Activated gamma-delta T cell (primary cell): ENCODE measurements at regions not wholly inside any gene's neighbourhood (a gene's known extent, or its start where the extent isn't known, plus 50 kb on each side); places are given as distances from the start of the nearest gene placed in this dataset.

ENCODE experiments used
- DNase-seq: peaks from one replicate; lab custom pipeline; 2025; lab: John Stamatoyannopoulos, UW

DNA sequence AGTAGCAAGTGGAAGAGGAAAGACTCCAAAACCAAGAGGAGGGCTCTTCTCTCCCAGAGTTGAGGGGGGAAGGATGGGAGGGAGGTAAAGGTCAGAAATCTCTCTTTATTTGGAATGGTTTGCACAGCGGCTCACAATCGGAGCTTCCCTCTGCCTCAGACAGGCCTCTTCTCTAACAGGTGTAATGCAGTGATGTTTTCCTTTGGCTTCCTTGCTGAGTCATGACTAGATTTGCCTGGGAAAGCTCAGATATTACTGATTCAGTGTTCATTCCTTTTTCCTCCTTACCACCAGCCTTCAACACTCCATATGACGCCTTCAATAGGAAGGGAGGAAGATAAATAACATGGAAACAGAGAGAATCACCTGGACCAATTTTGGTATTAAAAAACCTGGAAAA, 136.6 kb downstream of the RNF152 start:
- DNase-seq: no peak

DNA sequence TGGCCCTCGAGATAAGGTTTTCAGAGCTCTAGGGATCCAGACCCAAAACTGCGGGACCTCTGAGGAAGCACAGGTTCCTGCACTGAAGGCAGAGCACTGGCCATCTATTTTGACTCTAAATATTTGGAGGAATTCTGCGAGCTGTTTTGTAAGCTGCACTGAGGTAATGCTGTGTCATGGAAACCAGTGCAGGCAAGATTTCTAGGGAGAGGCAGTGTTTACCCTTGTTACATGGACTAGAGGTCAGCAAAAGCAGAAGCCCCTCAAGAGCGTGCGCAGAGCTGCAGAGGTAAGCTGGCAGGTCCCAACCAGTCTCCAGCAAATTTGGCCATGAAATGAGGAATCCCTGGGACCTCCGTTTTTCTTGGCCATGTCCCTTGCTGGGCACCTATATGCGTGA, 137.3 kb downstream of the RNF152 start:
- no peak for DNase-seq

DNA sequence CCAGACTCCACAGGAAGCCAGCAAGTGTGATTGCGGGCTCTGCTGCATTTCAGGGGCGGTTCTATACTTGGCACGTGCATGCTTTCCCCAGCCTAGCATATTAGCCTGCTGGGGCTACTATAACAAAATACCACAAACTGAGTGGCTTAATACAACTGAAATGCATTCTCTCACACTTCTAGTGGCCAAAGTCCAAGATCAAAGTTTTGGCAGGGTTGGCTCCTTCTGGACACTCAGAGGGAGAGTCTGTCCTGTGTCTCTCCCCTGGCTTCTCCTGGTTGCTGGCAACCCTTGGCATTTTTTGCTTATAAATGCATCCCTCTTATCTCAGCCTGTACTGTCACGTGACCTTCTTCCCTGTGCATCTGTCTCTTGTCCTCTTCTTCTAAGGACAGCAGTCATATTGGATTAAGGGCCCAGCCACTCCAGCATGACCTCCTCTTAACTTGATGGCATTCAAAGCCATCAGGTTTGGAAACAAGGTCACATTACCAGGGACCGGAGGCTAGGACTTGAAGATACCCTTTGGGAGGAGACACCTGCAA, 138.7 kb downstream of the RNF152 start:
- DNase-seq: no peak

DNA sequence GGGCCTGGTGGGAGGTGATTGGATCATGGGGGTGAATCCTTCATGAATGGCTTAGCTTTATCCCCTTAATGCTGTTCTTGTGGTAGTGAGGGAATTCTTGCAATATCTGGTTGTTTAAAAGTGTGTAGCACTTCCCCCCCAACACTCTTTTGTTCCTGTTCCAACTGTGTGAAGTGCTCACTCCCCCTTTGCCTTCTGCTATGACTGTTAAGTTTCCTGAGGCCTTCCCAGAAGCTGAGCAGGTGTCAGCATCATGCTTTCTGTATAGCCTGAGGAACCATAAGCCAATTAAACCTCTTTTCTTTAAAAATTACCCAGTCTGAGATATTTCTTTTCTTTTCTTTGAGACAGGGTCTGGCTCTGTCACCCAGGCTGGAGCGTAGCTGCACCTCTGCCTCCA, 139.4 kb downstream of the RNF152 start:
- no peak for DNase-seq

DNA sequence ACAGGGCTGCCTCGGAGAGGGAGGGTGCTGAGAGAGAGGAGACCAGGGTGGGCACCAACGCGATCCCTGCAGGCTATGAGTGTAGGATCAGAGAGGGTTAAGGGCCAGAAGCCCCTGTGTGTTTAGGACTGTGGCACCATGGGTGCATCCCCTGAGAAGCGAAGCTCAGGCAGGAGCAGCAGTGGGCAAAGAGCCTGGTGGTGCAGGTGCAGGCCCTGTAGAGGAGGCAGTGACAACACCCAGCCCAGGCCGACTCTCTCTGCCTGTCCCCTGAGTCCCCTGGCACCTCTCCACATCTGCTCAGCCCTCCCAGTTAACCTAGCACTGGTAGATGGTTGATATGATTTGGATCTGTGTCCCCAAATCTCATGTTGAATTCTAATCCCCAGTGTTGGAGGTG, 139.8 kb downstream of the RNF152 start:
- DNase-seq: no peak

DNA sequence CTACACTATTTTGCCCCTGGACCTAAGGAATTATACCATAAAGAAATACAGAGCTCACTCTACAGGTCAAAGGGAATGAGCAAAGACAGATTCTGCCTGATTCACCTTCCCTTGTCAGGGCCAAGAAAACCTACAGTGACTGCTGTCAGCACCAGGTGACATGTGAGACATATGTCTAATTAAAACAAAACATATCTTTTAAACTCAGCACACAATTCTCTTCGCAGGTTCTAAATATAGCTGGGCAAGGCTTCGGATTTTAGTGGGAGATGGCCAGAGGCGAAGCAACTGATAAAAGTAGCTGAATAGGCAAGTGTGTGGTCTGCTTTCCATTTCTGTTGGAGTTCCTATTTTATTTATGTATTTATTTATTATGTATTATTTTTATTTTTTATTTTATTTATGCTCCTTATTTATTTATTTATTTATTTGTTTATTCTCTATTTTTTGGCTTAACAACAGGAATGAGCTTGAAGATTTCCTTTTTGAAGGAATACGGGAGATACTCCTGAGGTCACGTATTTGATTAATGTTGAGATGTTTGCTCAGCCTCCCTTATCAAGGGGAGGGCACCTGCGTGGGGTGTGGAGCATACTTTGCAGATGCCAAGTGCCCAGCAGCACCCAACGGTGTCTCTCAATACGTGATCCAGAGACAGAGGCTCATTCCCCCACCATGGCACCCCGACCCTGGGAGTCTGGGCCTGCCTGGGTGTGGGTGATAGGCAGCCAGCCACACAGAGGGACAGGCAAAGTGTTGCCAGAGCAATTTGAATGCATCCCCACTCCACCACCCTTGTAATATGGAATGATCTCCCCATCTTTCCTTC, 141.8 kb downstream of the RNF152 start:
- DNase-seq: no peak

DNA sequence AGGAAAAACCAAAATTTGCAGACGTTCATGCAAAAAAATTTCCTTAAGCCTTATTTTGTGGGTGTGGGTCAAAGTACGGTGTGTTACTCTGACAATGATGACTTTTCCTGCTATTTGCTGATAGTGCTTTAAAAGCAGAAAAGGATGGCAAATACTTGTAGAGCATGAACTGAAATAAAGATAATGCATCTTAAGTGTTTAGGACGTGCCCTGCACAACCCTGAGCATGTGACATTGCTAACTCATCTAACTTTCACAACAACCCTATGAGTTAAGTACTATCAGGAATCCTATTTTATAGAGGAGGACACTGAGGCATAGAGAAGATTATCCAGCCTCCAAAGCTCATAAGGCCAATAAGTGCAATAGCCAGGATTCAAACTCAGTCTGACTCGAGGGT, 143.3 kb downstream of the RNF152 start:
- DNase-seq: no peak

DNA sequence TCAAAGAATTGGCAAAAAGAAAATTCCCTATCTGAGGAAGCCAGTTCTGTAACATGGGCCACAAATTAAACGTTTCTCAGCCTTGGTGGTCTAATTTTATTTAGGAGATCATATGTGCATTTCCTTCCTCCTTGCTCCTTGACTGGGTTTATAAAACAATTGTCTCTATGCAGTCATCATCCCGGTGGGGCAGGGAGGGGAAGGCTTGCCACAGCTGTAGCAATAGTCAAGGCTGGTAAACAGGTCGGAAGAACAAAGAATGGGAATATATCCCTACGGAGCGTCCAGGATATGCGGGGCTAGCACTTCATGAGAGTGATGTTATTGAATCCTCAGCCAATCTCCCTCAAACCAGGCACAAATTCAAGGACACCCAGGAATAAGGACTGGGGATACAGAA, 143.8 kb downstream of the RNF152 start:
- DNase-seq: no peak

DNA sequence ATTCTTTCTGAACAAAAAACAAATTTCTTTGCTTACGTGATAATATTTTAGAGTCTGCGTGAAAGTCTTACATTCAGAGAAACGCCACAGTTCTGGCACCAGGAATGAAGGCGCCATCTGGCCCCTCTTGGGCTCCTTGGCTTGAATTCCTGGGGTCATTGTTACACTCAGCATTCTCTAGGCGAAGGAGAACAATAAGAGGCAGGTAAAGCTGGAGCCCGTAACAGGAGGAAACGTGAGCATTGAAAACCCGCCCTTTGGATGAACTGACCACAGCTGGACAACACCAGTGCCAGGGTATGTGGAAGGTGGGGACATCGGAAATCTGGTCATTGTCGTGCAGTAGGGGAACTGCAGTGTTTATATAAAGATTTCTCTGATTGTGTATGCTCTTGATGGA, 144.8 kb downstream of the RNF152 start:
- no peak for DNase-seq

DNA sequence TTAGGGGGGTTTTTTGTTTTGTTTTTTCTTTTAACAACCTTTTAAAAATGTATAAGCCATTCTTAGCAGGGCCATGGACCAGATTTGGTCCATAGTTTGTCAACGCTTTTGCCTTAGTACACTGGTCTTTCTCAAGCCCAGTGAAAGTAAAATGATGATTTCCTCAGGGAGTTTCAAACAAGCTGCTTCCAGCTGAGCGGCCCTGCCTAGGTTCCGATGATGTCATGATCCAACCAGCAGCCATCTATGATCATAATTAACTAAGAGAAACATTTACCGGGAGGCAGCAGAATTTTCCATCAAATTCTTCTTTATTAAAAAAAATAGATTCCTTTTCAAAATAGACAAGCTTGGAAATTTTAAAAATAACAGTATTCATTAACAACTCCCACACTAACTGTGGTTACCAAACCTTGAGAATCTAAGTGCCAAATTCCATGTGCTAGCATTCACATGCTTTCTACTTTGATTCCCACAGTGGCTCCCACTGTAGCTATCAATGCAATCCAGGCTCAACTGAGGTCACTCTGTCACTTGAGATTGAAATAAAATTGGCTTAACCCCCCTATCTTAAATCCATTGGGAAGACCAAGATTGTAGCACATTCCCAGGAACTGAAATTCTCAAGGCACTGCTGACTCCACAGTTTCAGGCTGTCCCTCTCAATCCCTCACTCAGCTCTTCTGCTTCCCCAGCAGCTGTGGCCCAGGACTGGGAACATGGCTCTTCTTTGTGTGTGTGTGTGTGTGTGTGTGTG, 148.9 kb downstream of the RNF152 start:
- no peak for DNase-seq

DNA sequence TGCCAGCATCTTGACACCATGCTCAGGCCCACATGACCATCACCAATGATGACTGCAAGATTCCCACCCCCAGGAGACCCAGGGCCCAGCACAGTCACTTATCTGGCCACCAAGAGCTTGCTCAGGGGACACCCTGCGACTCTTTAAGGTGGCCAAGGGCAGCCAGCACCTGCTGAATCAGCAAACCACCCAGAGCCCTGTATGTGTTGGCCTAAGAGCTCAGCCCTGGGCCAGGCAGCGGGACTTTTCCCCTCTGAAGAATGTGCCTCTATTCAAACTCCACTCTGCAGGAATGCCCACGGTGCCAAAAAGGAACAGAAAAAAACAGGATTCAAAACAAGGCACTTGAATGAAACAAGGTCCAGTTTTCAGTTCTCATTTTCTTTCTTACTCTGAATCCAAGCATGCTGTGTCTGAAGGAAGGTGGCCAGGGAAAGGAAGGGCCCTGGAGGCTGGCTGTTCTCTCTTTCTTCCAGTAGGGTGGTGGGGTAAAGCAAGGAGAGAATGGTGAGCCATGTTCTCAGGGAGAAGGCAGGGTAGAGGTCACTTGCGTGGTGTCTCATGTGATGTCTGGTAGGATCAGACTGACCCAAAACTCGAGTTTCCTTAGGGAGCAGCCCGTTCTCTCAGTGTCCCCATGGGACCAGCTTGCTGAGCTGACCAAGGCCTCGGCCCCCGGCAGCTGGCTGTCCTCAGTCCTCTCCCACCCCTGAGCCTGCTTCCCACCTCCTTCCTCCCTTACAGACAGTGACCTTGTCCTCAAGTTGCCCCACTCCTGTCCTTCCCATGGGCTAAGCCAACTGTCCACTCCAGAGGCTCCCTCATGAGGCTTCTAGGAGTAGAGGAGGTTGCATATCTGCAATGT, 150.0 kb downstream of the RNF152 start:
- DNase-seq: no peak

DNA sequence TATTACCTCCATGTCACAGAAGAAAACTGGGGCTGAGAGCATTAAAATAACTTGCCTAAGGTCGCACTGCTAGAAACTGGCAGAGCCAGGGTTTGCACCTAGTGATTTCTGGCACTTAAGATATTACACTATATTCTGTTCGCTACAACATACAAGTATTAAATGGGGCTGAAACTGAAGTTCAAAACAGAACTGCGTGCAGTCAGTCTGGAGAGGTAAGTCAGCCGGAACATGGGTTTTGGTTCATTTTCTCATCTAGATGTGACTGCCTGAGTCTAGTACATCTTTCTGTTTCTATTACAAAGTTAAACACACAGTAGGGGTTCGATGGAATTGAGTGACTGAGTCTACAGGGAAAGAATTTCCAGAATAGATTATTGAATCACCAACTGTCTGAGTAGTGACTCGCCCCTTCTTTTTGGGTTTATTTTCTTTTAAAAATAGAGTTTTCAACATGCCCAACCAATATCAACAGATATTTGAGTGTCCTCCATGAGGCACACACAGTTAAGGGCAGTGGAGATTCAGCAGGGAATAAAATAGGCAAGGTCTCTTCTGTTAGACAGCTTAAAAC, 150.8 kb downstream of the RNF152 start:
- no peak for DNase-seq

DNA sequence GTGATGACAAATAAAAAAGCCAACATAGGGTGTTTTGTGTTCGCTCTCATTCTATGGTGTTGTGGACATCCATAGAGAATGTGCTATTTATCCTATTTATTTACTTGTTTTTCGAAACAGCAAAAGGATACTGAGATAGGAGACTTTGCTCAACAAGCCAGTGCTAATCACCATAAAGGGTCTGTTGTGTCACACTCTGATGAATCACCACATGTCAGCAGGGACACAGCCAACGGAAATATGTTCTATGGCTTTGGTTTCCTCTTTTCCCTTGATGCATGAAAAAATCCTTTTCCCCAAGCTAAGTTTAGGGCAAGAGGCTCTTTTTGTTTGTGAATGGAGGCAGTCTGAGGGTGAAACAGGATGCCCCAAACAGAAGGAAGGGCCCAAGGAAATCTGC, 154.3 kb downstream of the RNF152 start:
- no peak for DNase-seq

DNA sequence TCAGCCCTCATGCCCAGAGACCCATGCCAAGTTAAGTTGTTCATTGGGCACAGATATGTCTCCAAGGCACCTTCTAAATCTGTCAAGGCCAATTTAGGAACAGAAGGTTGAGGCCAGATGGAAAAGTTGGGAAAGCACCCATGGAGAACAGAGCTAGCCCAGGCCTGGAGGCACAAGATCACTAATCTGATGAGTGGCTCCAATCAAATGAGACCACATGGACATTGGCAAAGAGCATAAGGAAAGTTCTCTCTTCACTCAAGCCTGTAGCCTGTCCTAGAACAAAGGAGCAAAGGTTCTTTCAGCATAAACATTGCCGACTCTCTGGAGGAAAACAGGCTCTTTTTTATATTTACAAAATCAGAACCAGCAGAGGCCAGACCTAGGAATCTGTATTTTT, 154.8 kb downstream of the RNF152 start:
- DNase-seq: no peak

DNA sequence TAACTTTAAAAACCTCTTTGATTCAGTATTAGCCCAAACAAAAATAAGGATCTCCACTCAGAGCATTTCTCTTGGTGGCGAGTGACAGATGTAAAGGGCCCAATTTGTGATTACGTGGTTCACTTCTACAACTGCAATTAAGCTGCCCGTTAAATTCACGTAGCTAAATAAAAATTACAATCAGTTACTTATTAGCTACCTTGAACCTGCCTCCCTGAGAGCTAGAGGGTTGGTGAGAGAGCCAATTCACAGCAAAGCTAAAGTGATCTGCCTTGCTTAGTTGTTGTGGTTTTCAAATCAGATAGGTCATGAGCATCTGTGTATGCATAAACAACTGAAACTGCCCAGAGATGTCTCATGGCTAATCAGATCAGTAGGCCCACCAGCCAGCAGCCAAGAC, 156.7 kb downstream of the RNF152 start:
- no peak for DNase-seq

DNA sequence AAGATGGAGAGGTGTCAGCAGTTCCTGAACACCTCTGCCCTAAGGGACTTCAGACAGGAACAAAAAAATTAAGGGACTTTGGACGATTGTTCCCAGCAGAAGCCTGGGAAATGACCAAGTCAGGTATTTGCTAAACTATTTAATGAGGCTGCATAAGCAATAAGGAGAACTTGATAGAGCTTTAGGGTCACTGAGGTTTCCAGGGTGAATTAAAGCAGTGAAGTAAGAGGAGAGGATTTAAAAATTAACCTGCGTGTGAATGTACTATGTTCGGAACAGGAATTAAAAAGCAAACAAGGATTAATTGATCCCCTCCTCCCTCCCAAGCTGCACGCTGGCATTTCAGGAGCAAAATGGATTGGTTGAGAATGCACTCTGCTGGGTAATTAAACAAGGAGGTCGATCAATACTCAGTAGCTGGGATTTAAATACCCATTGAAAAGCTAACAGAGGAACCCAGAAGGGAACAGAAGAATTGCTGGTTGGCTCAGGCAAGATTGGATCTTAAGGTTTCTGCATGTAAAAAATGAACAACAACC, 157.2 kb downstream of the RNF152 start:
- no peak for DNase-seq

DNA sequence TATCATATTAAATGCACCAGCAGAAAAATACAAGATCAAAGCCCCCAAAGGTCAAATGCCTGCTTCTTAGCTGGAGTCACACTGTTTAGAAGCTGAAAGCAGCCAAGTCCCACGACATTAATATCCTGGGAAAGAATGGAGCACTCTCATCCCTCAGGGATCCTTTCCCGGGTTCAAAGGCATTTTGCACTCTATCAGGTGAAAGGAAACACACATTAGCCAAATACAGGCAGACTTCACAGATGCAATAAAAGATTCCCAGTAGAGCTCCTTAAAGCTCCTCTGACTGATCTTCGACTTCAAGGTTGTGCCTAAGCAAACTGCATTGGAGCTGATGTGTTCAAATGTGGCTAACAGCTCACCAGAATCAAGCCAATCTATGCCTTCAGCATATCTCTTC, 158.4 kb downstream of the RNF152 start:
- no peak for DNase-seq

DNA sequence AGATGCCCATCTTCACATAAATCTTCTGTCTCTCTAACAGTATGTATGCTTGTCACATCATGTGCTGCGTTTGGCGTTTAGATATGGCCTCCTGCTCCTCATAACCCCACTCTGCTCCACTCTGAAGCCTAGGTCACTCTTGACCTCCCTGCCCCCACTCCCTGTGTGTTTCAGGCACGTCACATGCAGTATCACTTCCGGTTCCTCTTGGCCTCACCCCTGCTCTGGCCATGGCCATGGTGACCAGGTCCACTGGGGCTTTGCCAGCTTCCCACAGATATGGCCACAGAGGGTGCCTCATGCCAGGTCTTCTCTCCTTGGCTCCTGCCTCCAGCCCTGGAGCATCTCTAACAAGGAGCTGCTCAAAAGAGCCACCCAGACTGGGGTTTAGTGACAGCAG, 160.0 kb downstream of the RNF152 start:
- no peak for DNase-seq

DNA sequence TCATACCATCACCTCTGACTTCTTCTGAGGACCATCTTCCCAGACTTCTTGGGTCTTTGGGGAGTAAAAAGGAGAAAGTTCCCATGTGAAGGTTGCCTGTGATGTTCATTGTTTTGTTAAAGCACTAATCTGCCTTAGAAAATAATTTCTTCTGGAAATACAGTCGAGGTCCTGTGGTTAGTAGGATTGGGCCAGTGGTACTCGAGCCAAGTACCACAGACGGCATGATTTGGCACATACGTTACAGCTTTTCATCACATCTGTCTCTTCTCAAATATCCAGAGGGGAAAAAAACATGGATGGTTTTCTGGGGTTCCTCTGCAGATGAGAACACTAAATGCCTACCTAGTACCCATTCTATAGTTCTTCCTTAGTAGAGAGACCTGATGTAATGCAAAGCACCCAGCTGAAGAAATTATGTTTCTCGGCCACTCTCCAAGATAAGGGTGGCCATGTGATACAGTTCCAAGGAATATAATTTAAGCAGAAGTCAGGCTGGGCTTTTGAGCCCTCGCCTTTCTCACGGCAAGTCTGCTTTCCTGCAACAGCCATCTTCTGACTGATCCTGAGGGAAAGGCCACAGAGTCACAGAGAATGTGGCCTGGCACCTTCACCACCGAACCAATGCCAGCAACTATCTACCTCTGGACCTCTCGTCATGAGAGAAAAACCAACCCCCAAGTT, 161.0 kb downstream of the RNF152 start:
- no peak for DNase-seq

DNA sequence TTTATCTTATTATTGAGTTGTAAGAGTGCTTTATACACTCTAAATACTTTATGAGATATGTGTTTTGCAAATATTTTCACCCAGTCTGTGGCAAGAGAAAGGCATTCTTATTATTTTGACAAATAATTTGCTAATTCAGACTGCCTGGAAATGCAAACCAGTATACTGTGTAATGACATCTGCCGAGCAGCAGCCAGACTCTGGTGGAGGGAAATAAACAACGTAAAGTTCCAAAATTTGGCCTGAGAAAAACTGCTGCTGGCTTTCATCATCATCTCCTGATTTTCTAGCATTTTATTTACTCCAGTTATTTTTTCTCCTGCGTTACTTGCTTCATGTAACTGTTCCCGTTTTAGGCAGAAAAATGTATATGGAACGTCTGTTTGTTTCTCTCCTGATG, 161.6 kb downstream of the RNF152 start:
- no peak for DNase-seq

DNA sequence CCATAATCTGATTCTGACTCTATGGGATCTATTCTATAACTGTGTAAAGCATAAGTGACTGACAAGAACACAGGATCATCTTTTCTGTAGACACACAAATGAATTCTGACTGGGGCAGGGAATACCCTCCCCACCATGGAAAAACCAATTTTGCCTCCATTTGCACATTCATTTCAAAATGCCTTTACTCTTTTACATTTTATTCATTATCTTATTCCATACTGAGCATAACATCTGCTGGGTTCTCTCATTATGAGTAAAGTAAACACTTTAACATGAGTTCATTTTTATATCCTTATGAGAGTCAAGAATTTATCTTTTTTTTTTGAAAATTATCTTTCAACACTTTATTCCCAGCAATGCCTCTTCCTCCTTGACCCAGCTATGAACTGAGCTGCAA, 163.5 kb downstream of the RNF152 start:
- DNase-seq: no peak
